Heart left ventricle (tissue), 16 donors: ENCODE measurements at regions not wholly inside any gene's neighbourhood (a gene's known extent, or its start where the extent isn't known, plus 50 kb on each side); places are given as distances from the start of the nearest gene placed in this dataset.

ENCODE experiments used
- ATAC-seq, 4 donors: fragments of 200-7000 bp; cut with Tn5 transposase; one replicate each; pipeline ENCODE4 v1.9.1; 2020 to 2022; ENCODE audit warnings: moderate library complexity in 4 of 4, mild to moderate bottlenecking in 3 of 4, moderate number of reproducible peaks in 1 of 4
- DNase-seq, 5 donors: peaks; one replicate each; pipeline ENCODE4 v3.0.0-alpha.2; 2020
- H3K27ac ChIP-seq, 12 donors: fragments of 200-600 bp; sonication (generic) in 4 of 12; one replicate each; pipeline versions ENCODE4 v1.5.0 to v1.8.0; 2016 to 2022; ENCODE audit warnings: mild to moderate bottlenecking in 2 of 12
- H3K27me3 ChIP-seq, 9 donors: fragments of 200-600 bp; sonication (generic) in 2 of 9; one replicate each; pipeline versions ENCODE4 v1.5.1 to v1.8.0; 2016 to 2022; ENCODE audit warnings: mild to moderate bottlenecking in 3 of 9
- H3K36me3 ChIP-seq, 9 donors: fragments of 200-600 bp; sonication (generic) in 2 of 9; one replicate each; pipeline versions ENCODE4 v1.5.0 to v1.8.0; 2018 to 2022; ENCODE audit warnings: mild to moderate bottlenecking in 2 of 9
- H3K4me1 ChIP-seq, 12 donors: fragments of 200-600 bp; sonication (generic) in 4 of 12; one replicate each; pipeline versions ENCODE4 v1.5.0 to v1.8.0; 2016 to 2022; ENCODE audit warnings: mild to moderate bottlenecking in 3 of 12
- H3K4me3 ChIP-seq, 12 donors: fragments of 200-600 bp; sonication (generic) in 4 of 12; one replicate each; pipeline versions ENCODE4 v1.5.0 to v1.8.0; 2017 to 2022; ENCODE audit warnings: mild to moderate bottlenecking in 9 of 12, moderate library complexity in 4 of 12
- H3K9me3 ChIP-seq, 12 donors: fragments of 200-600 bp; sonication (generic) in 4 of 12; one replicate each; pipeline versions ENCODE4 v1.5.0 to v1.8.0; 2016 to 2022; ENCODE audit warnings: mild to moderate bottlenecking in 1 of 12
- CTCF ChIP-seq, 12 donors: fragments of 200-600 bp; sonication (generic) in 4 of 12; IDR thresholded peaks; one replicate each; pipeline versions ENCODE4 v1.5.0 to v1.8.0; 2018 to 2022; ENCODE audit warnings: antibody characterized with exemption in 12 of 12, mild to moderate bottlenecking in 5 of 12
- POLR2A ChIP-seq, 2 donors: fragments of 450-650 bp; IDR thresholded peaks; one replicate each; pipeline ENCODE4 v1.6.1; 2017; ENCODE audit warnings: antibody characterized with exemption in 2 of 2, mild to moderate bottlenecking in 2 of 2, moderate library complexity in 2 of 2
- WGBS, 4 donors: extraction: QIAGEN DNeasy Blood & Tissue Kit in 2 of 4; methylation state at CpG; one replicate each; pipeline versions ENCODE4 v1.1.5 to v1.1.7; 2013 to 2018; 5-methylcytosine and 5-hydroxymethylcytosine counted together
- intact Hi-C, 10 donors: fragments of 100-400 bp; cut with DNase I; formaldehyde crosslinking; loops; one replicate each; pipeline versions ENCODE4 v1.11.1 to v1.14.2; 2022
- donor health status: ischemic (EF 13 %, LVEDD 7.1; RV severe dilation, severe dysfunction).
- donor health status: healthy with polysubstance abuse.
- donor health status: DM: no; HTN: yes; CAD: no.
- donor health status: DM: no; HTN: no; CAD: no.
- donor health status: ischemic (EF 25% LVEDD 6.9; RV normal size, moderate dysfunction).
- donor health status: ischemic (EF 25% LVEDD 5.7; RV mildly dilated, moderate dysfunction).
- donor health status: healthy.
- donor health status: DM: yes; HTN: yes; CAD: no.
- donor health status: ischemic (EF 35%, LVEDD 5.7; RV mildly dilated, moderate dysfunction).
- donor health status: nonischemic (EF 11% LVEDD 7.7; RV severe dilation, severe dysfunction).
- donor health status: DM: yes; HTN: yes; CAD: no.
- donor health status: PGD.
- donor health status: ischemic (EF 29% LVEDD 5.4; RV normal size, mild dysfunction).
- donor health status: nonischemic (EF 23%, LVEDD 6.1; RV moderate dilation, normal function).

DNA sequence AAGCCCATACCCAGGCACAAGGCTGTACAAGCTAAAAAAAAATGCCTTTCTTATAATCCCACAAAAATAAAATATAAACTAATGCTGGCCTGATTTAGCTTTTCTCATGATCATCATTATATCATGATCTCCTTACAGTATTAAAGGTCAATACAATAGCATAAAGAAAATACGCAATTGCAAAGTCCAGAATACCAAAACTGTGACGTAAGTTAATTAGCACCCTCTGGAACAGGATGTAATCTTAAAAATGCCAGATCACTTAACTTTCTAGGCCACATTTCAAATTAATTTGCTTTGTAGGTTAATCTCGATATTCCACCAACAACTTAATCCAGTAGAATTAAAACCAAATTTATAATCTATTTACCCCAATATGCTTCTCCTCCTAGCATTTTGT, 444.2 kb upstream of the CYLC2 start:
- 78 to 84% (median 81%) methylated on average over 3 of the region's 3 CpGs for WGBS, 4 donors
- intact Hi-C loops, result no loop called here
- Histone ChIP-seq H3K27me3 (no peaks in the 10 kb centered on the region), H3K27ac (no peak overlapping the region), H3K36me3 (no peaks in the 10 kb centered on the region), H3K4me1 (no peaks in the 10 kb centered on the region), H3K4me3 (no peak overlapping the region), H3K9me3 (peaks cover 0 to 24% (median 2%) of the 10 kb centered on the region in 12 donors)
- ATAC-seq (no peak), DNase-seq (no peak)
- TF ChIP-seq CTCF (IDR thresholded peaks at IDR 0.05) (no peak), POLR2A (IDR thresholded peaks at IDR 0.05) (no peak)

- DNase-seq, result no peak
- no peaks in the 10 kb centered on the region for H3K27me3 ChIP-seq
- no peak for TF ChIP-seq POLR2A (IDR thresholded peaks at IDR 0.05)
- TF ChIP-seq CTCF (IDR thresholded peaks at IDR 0.05), result no peak
- intact Hi-C loops, result no loop called here
- no peak for ATAC-seq
- H3K4me3 ChIP-seq, result no peak overlapping the region
- no peak overlapping the region for H3K27ac ChIP-seq
- H3K36me3 ChIP-seq, result no peaks in the 10 kb centered on the region
- H3K4me1 ChIP-seq, result no peaks in the 10 kb centered on the region
- peaks cover 0 to 24% (median 2%) of the 10 kb centered on the region in 12 donors for H3K9me3 ChIP-seq
Observed at GRCh38 chr9:102550266-102550665, 444.9 kb upstream of the CYLC2 start.

DNA sequence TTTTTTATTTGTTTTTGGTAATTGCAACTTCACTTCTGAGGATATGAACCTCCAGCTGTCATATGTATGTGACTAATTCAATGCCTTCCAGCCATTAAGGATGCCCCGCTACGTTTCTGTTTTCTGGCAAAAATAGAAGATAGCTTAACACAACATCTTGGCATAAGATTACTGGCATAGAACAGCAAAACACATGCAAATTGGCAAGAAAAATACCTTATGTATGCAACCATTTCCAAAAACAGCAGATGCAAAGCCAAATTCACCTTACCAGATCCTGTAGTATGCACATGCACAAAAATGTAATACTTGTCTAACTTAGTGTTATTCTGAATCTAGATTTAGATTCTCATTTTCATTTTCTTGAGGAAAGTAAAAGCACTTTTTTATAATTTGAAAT, 461.1 kb upstream of the CYLC2 start:
- WGBS, 4 donors, result 82 to 88% (median 85%) methylated on average over 2 of the region's 2 CpGs
- ATAC-seq (no peak), DNase-seq (no peak)
- Histone ChIP-seq H3K27ac (no peak overlapping the region), H3K4me1 (no peaks in the 10 kb centered on the region), H3K36me3 (no peaks in the 10 kb centered on the region), H3K27me3 (no peaks in the 10 kb centered on the region), H3K9me3 (peaks cover 0 to 4% (median 0%) of the 10 kb centered on the region in 12 donors), H3K4me3 (no peak overlapping the region)
- no peak for TF ChIP-seq CTCF (IDR thresholded peaks at IDR 0.05)
- no peak for TF ChIP-seq POLR2A (IDR thresholded peaks at IDR 0.05)
- intact Hi-C loops, result no loop called here

DNA sequence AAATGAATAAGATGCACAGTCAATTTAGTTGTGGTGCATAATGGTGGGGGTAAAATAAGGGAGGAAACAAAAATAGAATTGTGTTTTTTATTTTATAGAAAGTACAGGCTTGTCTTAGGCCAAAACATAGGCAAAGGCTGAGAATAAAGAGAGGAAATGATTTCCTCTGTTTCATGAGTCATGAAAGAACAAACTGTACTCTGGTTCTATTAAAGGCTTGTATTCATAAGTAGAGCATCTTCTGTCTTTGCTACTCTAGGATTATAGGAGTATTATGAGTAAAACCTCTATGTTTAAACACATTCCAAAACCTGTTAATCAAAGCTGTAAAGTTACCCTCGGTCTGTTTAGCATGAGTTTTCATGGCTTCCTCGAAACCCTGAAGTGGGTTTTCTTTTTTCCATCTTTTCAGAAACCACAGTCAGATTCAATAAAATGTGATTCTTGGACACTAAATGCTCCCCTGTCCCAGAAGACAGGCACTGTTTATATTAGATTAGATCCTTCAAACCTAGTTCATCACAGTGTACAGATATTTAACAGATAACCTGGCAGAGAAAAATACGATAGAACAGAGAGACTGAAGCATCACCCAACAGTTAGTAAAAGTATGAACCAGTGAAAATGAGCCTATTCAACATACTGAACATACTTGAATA, 473.9 kb upstream of the CYLC2 start:
- no peak for DNase-seq
- H3K9me3 ChIP-seq, result peaks cover 0 to 5% (median 0%) of the 10 kb centered on the region in 12 donors
- WGBS, 4 donors, result 72 to 77% (median 75%) methylated on average over 3 of the region's 3 CpGs
- H3K4me3 ChIP-seq, result no peak overlapping the region
- ATAC-seq, result no peak
- H3K4me1 ChIP-seq, result no peaks in the 10 kb centered on the region
- intact Hi-C loops, result no loop called here
- H3K27me3 ChIP-seq, result no peaks in the 10 kb centered on the region
- no peaks in the 10 kb centered on the region for H3K36me3 ChIP-seq
- TF ChIP-seq POLR2A (IDR thresholded peaks at IDR 0.05) (no peak), CTCF (IDR thresholded peaks at IDR 0.05) (no peak)
- H3K27ac ChIP-seq, result no peak overlapping the region
